ENCODE measurements at regions not wholly inside any gene's neighbourhood (a gene's known extent, or its start where the extent isn't known, plus 50 kb on each side); places are given as distances from the start of the nearest gene placed in this dataset.

DNA sequence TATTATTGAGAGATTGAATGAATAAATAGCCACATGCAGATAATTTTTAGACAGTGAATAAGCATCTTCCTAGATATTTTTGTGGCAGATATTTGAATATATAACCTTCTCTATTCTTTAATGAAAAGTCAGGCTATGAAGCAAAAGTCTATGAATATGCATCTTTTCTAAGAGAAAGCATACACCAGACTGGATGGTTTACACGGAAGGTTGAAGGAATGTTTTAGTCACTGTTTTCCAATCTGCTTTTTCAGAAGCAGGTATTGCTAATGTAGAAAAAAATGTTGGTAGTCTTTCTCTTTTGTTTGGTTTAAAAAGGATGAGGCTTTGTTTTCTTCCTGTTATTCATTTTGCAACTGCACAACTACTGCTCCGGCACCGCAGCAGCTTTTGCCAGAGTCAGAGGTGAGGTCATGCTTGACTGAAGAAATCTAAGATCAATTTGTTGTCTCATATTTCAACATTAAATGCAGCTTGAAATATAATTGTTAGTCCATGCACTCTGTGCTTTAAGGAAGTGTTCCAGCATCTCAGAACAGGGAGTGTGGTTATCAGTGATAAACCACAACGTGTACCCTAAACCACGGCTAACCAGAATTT lies 1540.8 kb upstream of the PIK3C3 start:
- CTCF ChIA-PET = interaction anchor here (1.2 to 2.0 kb wide), 8 partner anchors 8 to 1332 kb away, joined by 3 to 17 read pairs (median 4); no protein-coding TSS in a partner anchor
- intact Hi-C loops (cut with micrococcal nuclease) = loop anchor here (5.0 to 10.0 kb wide), 5 partner anchors 47 to 829 kb away; no protein-coding TSS in a partner anchor
- TF ChIP-seq, protein P1, sequence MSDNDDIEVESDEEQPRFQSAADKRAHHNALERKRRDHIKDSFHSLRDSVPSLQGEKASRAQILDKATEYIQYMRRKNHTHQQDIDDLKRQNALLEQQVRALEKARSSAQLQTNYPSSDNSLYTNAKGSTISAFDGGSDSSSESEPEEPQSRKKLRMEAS (IDR thresholded peaks at IDR 0.05; ENCODE audit: insufficient read depth, insufficient read length) = no peak
- no peak for TF ChIP-seq GATA2 (IDR thresholded peaks at IDR 0.05; ENCODE audit: insufficient read depth, insufficient read length, low read depth, low read length)
- TF ChIP-seq FOS (IDR thresholded peaks at IDR 0.05; ENCODE audit: borderline replicate concordance, insufficient read depth, low read length) = no peak
- no peak for TF ChIP-seq POLR2AphosphoS5 (IDR thresholded peaks at IDR 0.05; ENCODE audit: insufficient read depth, low read depth, low read length)
- no peak for TF ChIP-seq JUN (IDR thresholded peaks at IDR 0.05; ENCODE audit: borderline replicate concordance, insufficient read depth, insufficient read length, low read depth)
- TF ChIP-seq EZH2 (IDR thresholded peaks at IDR 0.05; ENCODE audit: borderline replicate concordance, low read depth, low read length, severe bottlenecking) = no peak
- no peak for TF ChIP-seq POLR2A (IDR thresholded peaks at IDR 0.05; ENCODE audit: low read depth, low read length)
- TF ChIP-seq MYC (IDR thresholded peaks at IDR 0.05; ENCODE audit: low read depth, low read length) = no peak
- TF ChIP-seq, protein P2, sequence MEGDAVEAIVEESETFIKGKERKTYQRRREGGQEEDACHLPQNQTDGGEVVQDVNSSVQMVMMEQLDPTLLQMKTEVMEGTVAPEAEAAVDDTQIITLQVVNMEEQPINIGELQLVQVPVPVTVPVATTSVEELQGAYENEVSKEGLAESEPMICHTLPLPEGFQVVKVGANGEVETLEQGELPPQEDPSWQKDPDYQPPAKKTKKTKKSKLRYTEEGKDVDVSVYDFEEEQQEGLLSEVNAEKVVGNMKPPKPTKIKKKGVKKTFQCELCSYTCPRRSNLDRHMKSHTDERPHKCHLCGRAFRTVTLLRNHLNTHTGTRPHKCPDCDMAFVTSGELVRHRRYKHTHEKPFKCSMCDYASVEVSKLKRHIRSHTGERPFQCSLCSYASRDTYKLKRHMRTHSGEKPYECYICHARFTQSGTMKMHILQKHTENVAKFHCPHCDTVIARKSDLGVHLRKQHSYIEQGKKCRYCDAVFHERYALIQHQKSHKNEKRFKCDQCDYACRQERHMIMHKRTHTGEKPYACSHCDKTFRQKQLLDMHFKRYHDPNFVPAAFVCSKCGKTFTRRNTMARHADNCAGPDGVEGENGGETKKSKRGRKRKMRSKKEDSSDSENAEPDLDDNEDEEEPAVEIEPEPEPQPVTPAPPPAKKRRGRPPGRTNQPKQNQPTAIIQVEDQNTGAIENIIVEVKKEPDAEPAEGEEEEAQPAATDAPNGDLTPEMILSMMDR (IDR thresholded peaks at IDR 0.05; ENCODE audit: extremely low read depth in 1 of 2, insufficient read depth in 1 of 2, low read depth in 1 of 2, low read length in 2 of 2) = no peak
- no peaks in the 10 kb centered on the region for H3K27me3 ChIP-seq (ENCODE audit: control insufficient read depth in 2 of 2, insufficient read depth in 2 of 2, low read length in 2 of 2)
- H3K36me3 ChIP-seq (ENCODE audit: control insufficient read depth in 2 of 2, extremely low read depth in 1 of 2, insufficient read depth in 2 of 2, low read length in 2 of 2) = no peaks in the 10 kb centered on the region
- H3K9ac ChIP-seq (replicated peaks; ENCODE audit: extremely low read depth, insufficient read depth, low read length) = no peak overlapping the region
- BruUV-seq (replicated peaks) = no TSS peak
- no peaks in the 10 kb centered on the region for H3K79me2 ChIP-seq (ENCODE audit: control insufficient read depth, insufficient read depth, low read length)
- H3K9me1 ChIP-seq (replicated peaks; ENCODE audit: control insufficient read depth, extremely low read depth, insufficient read depth, low read length) = no peaks in the 10 kb centered on the region
- H4K20me1 ChIP-seq (replicated peaks; ENCODE audit: control insufficient read depth, extremely low read depth, insufficient read depth, low read length) = no peaks in the 10 kb centered on the region
- no peak overlapping the region for H2AFZ ChIP-seq (ENCODE audit: low read depth, low read length)
- no peak for FAIRE-seq
- no peak overlapping the region for H3K4me2 ChIP-seq (ENCODE audit: insufficient read depth, low read length)
- H3K27ac ChIP-seq (ENCODE audit: insufficient read depth, low read depth, low read length) = no peak overlapping the region
- no peaks in the 10 kb centered on the region for H3K9me3 ChIP-seq (replicated peaks; ENCODE audit: control insufficient read depth, insufficient read depth, low read length)
- DNase-seq (ENCODE audit: low read depth, low spot score) = no peak
- H3K4me3 ChIP-seq (replicated peaks in 1 of 3; ENCODE audit: insufficient read depth in 1 of 3, low read depth in 1 of 3, low read length in 3 of 3) = no peak overlapping the region
- no peaks in the 10 kb centered on the region for H3K4me1 ChIP-seq (ENCODE audit: control insufficient read depth, extremely low read depth, insufficient read depth, low read length)
- POLR2A ChIA-PET = no interaction called here
- dilution Hi-C loops (cut with MboI; ENCODE audit: extremely low pct_ligation_motif_present, low sequenced_read_pairs) = no loop called here

Data from endothelial cell of umbilical vein (primary cell).